ENCODE measurements at regions not wholly inside any gene's neighbourhood (a gene's known extent, or its start where the extent isn't known, plus 50 kb on each side); places are given as distances from the start of the nearest gene placed in this dataset.

GRCh38 chr7:49703337-49703736 is 70.1 kb upstream of the VWC2 start (continued):
- TF ChIP-seq POLR2AphosphoS5 (IDR thresholded peaks at IDR 0.05; ENCODE audit: low read depth, low read length), result no peak

- RAD21 ChIA-PET (ENCODE audit: low non-redundant PET in 1 of 2, low total read pairs in 2 of 2, uncharacterized antibody in 2 of 2, unreplicated experiment in 2 of 2), result no interaction called here
- ATAC-seq (no peak), DNase-seq (ENCODE audit: low read depth, low spot score) (no peak)
- BruUV-seq (replicated peaks), result no TSS peak
- no peaks in the 10 kb centered on the region for H3K4me1 ChIP-seq (ENCODE audit: control insufficient read depth in 1 of 2, insufficient read depth in 2 of 2, low read length in 2 of 2)
- intact Hi-C loops (cut with micrococcal nuclease), result no loop called here
- no peaks in the 10 kb centered on the region for H3K79me2 ChIP-seq (ENCODE audit: insufficient read depth, low read length)
- no peaks in the 10 kb centered on the region for H3K9me2 ChIP-seq (ENCODE audit: insufficient read depth)
- no peak overlapping the region for H2AFZ ChIP-seq (ENCODE audit: low read depth, low read length, poor library complexity, severe bottlenecking)
- H4K20me1 ChIP-seq (ENCODE audit: insufficient read depth), result no peaks in the 10 kb centered on the region
- peaks cover 3 to 25% of the 10 kb centered on the region in 2 experiments; a peak in 2 of 4 replicates for H3K9me3 ChIP-seq (ENCODE audit: control insufficient read depth in 1 of 2, insufficient read depth in 1 of 2, low read depth in 1 of 2, low read length in 2 of 2)
- no peaks in the 10 kb centered on the region for H3K36me3 ChIP-seq (ENCODE audit: control insufficient read depth in 1 of 2, insufficient read depth in 2 of 2, low read length in 2 of 2)
- CTCF ChIA-PET, result no interaction called here
- H3K9ac ChIP-seq (ENCODE audit: low read length), result no peak overlapping the region
- no peaks in the 10 kb centered on the region for H3K27me3 ChIP-seq (ENCODE audit: insufficient read depth, low read length)
- H3K4me3 ChIP-seq (replicated peaks in 1 of 2; ENCODE audit: low read depth in 1 of 2, low read length in 2 of 2), result no peak overlapping the region
- TF ChIP-seq EZH2phosphoT487 (IDR thresholded peaks at IDR 0.05; ENCODE audit: borderline replicate concordance), result no peak
- TF ChIP-seq CBX3 (IDR thresholded peaks at IDR 0.05; ENCODE audit: low read depth), result no peak
- TF ChIP-seq, protein P1, sequence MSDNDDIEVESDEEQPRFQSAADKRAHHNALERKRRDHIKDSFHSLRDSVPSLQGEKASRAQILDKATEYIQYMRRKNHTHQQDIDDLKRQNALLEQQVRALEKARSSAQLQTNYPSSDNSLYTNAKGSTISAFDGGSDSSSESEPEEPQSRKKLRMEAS (IDR thresholded peaks at IDR 0.05), result no peak
- no peak for TF ChIP-seq SP1 (IDR thresholded peaks at IDR 0.05; ENCODE audit: low read depth)
- TF ChIP-seq FOSL1 (IDR thresholded peaks at IDR 0.05; ENCODE audit: low read depth), result no peak
- no peak for TF ChIP-seq JUND (IDR thresholded peaks at IDR 0.05)
- TF ChIP-seq ZFX (IDR thresholded peaks at IDR 0.05), result no peak
- no peak overlapping the region for H3K4me2 ChIP-seq (ENCODE audit: low read length)
- POLR2A ChIA-PET, result no interaction called here
- H3K27ac ChIP-seq (ENCODE audit: low read depth, low read length), result no peak overlapping the region
Measured at GRCh38 chr7:49703881-49704280, 69.6 kb upstream of the VWC2 start.

GRCh38 chr7:49706106-49706505 is 67.3 kb upstream of the VWC2 start:
- H3K9me3 ChIP-seq (ENCODE audit: control insufficient read depth in 1 of 2, insufficient read depth in 1 of 2, low read depth in 1 of 2, low read length in 2 of 2), result peaks cover 3 to 21% of the 10 kb centered on the region in 2 experiments; a peak in 2 of 4 replicates
- ChIA-PET POLR2A (no interaction called here), RAD21 (ENCODE audit: low non-redundant PET in 1 of 2, low total read pairs in 2 of 2, uncharacterized antibody in 2 of 2, unreplicated experiment in 2 of 2) (no interaction called here), CTCF (no interaction called here)
- no peaks in the 10 kb centered on the region for H3K36me3 ChIP-seq (ENCODE audit: control insufficient read depth in 1 of 2, insufficient read depth in 2 of 2, low read length in 2 of 2)
- no peaks in the 10 kb centered on the region for H4K20me1 ChIP-seq (ENCODE audit: insufficient read depth)
- no TSS peak for BruUV-seq (replicated peaks)
- DNase-seq (ENCODE audit: low read depth, low spot score) (no peak), ATAC-seq (no peak)
- no peaks in the 10 kb centered on the region for H3K9me2 ChIP-seq (ENCODE audit: insufficient read depth)
- H3K4me2 ChIP-seq (ENCODE audit: low read length), result no peak overlapping the region
- intact Hi-C loops (cut with micrococcal nuclease), result no loop called here
- no peak overlapping the region for H3K9ac ChIP-seq (ENCODE audit: low read length)
- no peak overlapping the region for H3K4me3 ChIP-seq (replicated peaks in 1 of 2; ENCODE audit: low read depth in 1 of 2, low read length in 2 of 2)
- H3K27me3 ChIP-seq (ENCODE audit: insufficient read depth, low read length), result no peaks in the 10 kb centered on the region
- H3K79me2 ChIP-seq (ENCODE audit: insufficient read depth, low read length), result no peaks in the 10 kb centered on the region
- no peak overlapping the region for H3K27ac ChIP-seq (ENCODE audit: low read depth, low read length)
- no peak overlapping the region for H2AFZ ChIP-seq (ENCODE audit: low read depth, low read length, poor library complexity, severe bottlenecking)
- TF ChIP-seq, protein P2, sequence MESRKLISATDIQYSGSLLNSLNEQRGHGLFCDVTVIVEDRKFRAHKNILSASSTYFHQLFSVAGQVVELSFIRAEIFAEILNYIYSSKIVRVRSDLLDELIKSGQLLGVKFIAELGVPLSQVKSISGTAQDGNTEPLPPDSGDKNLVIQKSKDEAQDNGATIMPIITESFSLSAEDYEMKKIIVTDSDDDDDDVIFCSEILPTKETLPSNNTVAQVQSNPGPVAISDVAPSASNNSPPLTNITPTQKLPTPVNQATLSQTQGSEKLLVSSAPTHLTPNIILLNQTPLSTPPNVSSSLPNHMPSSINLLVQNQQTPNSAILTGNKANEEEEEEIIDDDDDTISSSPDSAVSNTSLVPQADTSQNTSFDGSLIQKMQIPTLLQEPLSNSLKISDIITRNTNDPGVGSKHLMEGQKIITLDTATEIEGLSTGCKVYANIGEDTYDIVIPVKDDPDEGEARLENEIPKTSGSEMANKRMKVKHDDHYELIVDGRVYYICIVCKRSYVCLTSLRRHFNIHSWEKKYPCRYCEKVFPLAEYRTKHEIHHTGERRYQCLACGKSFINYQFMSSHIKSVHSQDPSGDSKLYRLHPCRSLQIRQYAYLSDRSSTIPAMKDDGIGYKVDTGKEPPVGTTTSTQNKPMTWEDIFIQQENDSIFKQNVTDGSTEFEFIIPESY (IDR thresholded peaks at IDR 0.05; ENCODE audit: extremely low read depth, insufficient replicate concordance, low read length), result no peak
- TF ChIP-seq RAD21 (IDR thresholded peaks at IDR 0.05; ENCODE audit: low read depth) (no peak), SP1 (IDR thresholded peaks at IDR 0.05; ENCODE audit: low read depth) (no peak)
- no peaks in the 10 kb centered on the region for H3K4me1 ChIP-seq (ENCODE audit: control insufficient read depth in 1 of 2, insufficient read depth in 2 of 2, low read length in 2 of 2)
